ENCODE measurements at regions not wholly inside any gene's neighbourhood (a gene's known extent, or its start where the extent isn't known, plus 50 kb on each side); places are given as distances from the start of the nearest gene placed in this dataset.
"Not testable (repeated sequence)": the region's sequence is repeated elsewhere in the genome, so short reads cannot be mapped to it uniquely, and the experiment has no call there.

- no peak overlapping the region for H2AFZ ChIP-seq (ENCODE audit: low read length)
- no peak overlapping the region for H3K4me3 ChIP-seq (ENCODE audit: low read length, poor library complexity, severe bottlenecking)
- H3K4me1 ChIP-seq (ENCODE audit: insufficient read depth, low read length, poor library complexity, severe bottlenecking), result no peaks in the 10 kb centered on the region
- no peaks in the 10 kb centered on the region for H3K79me2 ChIP-seq (ENCODE audit: insufficient read depth, low read length)
- H3K9me3 ChIP-seq (ENCODE audit: insufficient read depth, low read depth, low read length), result no peaks in the 10 kb centered on the region
- H3K27me3 ChIP-seq (ENCODE audit: insufficient read depth, low read length, poor library complexity, severe bottlenecking), result no peaks in the 10 kb centered on the region
- no peaks in the 10 kb centered on the region for H3K9me2 ChIP-seq (replicated peaks; ENCODE audit: low read depth, low read length)
- H3K9ac ChIP-seq (ENCODE audit: low read depth, low read length, poor library complexity, severe bottlenecking), result no peak overlapping the region
- H4K20me1 ChIP-seq (ENCODE audit: insufficient read depth, low read length, poor library complexity, severe bottlenecking), result no peaks in the 10 kb centered on the region
- TF ChIP-seq EZH2phosphoT487 (IDR thresholded peaks at IDR 0.05; ENCODE audit: borderline replicate concordance) (no peak), CTCF (conservative IDR thresholded peaks at IDR 0.05; ENCODE audit: low read length) (no peak)
- H3F3A ChIP-seq (ENCODE audit: low read depth), result no peaks in the 10 kb centered on the region
- H3K4me2 ChIP-seq (ENCODE audit: low read depth, low read length, poor library complexity, severe bottlenecking), result no peak overlapping the region
- no peaks in the 10 kb centered on the region for H3K36me3 ChIP-seq (ENCODE audit: insufficient read depth, low read length)
Measured at GRCh38 chr16:75957870-75958269, 231.6 kb upstream of the CPHXL start.

GRCh38 chr16:75965504-75966374 is 239.4 kb upstream of the CPHXL start:
- Histone ChIP-seq H3K36me3 (ENCODE audit: insufficient read depth, low read length) (no peaks in the 10 kb centered on the region), H3K9me3 (ENCODE audit: insufficient read depth, low read depth, low read length) (no peaks in the 10 kb centered on the region), H3K9me2 (replicated peaks; ENCODE audit: low read depth, low read length) (no peaks in the 10 kb centered on the region), H2AFZ (ENCODE audit: low read length) (no peak overlapping the region), H3F3A (ENCODE audit: low read depth) (no peaks in the 10 kb centered on the region), H3K9ac (ENCODE audit: low read depth, low read length, poor library complexity, severe bottlenecking) (no peak overlapping the region), H4K20me1 (ENCODE audit: insufficient read depth, low read length, poor library complexity, severe bottlenecking) (no peaks in the 10 kb centered on the region), H3K4me3 (ENCODE audit: low read length, poor library complexity, severe bottlenecking) (no peak overlapping the region), H3K4me1 (ENCODE audit: insufficient read depth, low read length, poor library complexity, severe bottlenecking) (no peaks in the 10 kb centered on the region), H3K4me2 (ENCODE audit: low read depth, low read length, poor library complexity, severe bottlenecking) (no peak overlapping the region), H3K79me2 (ENCODE audit: insufficient read depth, low read length) (no peaks in the 10 kb centered on the region), H3K27me3 (ENCODE audit: insufficient read depth, low read length, poor library complexity, severe bottlenecking) (no peaks in the 10 kb centered on the region)
- no peak for TF ChIP-seq EZH2phosphoT487 (IDR thresholded peaks at IDR 0.05; ENCODE audit: borderline replicate concordance)
- no peak for TF ChIP-seq CTCF (conservative IDR thresholded peaks at IDR 0.05; ENCODE audit: low read length)

GRCh38 chr16:75969120-75969519 is 242.8 kb upstream of the CPHXL start:
- not testable (repeated sequence) for H3K9ac ChIP-seq (ENCODE audit: low read depth, low read length, poor library complexity, severe bottlenecking); H3K9me2 ChIP-seq (replicated peaks; ENCODE audit: low read depth, low read length); H4K20me1 ChIP-seq (ENCODE audit: insufficient read depth, low read length, poor library complexity, severe bottlenecking); H2AFZ ChIP-seq (ENCODE audit: low read length); H3K36me3 ChIP-seq (ENCODE audit: insufficient read depth, low read length); H3K4me3 ChIP-seq (ENCODE audit: low read length, poor library complexity, severe bottlenecking); H3K4me1 ChIP-seq (ENCODE audit: insufficient read depth, low read length, poor library complexity, severe bottlenecking); H3F3A ChIP-seq (ENCODE audit: low read depth); H3K9me3 ChIP-seq (ENCODE audit: insufficient read depth, low read depth, low read length); H3K4me2 ChIP-seq (ENCODE audit: low read depth, low read length, poor library complexity, severe bottlenecking); H3K27me3 ChIP-seq (ENCODE audit: insufficient read depth, low read length, poor library complexity, severe bottlenecking); H3K79me2 ChIP-seq (ENCODE audit: insufficient read depth, low read length)

- Histone ChIP-seq H3F3A (ENCODE audit: low read depth) (no peaks in the 10 kb centered on the region), H4K20me1 (ENCODE audit: insufficient read depth, low read length, poor library complexity, severe bottlenecking) (no peaks in the 10 kb centered on the region), H3K9ac (ENCODE audit: low read depth, low read length, poor library complexity, severe bottlenecking) (no peak overlapping the region), H3K27me3 (ENCODE audit: insufficient read depth, low read length, poor library complexity, severe bottlenecking) (no peaks in the 10 kb centered on the region), H3K9me2 (replicated peaks; ENCODE audit: low read depth, low read length) (no peaks in the 10 kb centered on the region), H3K36me3 (ENCODE audit: insufficient read depth, low read length) (no peaks in the 10 kb centered on the region), H3K4me2 (ENCODE audit: low read depth, low read length, poor library complexity, severe bottlenecking) (no peak overlapping the region), H2AFZ (ENCODE audit: low read length) (no peak overlapping the region), H3K4me1 (ENCODE audit: insufficient read depth, low read length, poor library complexity, severe bottlenecking) (no peaks in the 10 kb centered on the region), H3K9me3 (ENCODE audit: insufficient read depth, low read depth, low read length) (no peaks in the 10 kb centered on the region), H3K79me2 (ENCODE audit: insufficient read depth, low read length) (no peaks in the 10 kb centered on the region), H3K4me3 (ENCODE audit: low read length, poor library complexity, severe bottlenecking) (no peak overlapping the region)
- TF ChIP-seq EZH2phosphoT487 (IDR thresholded peaks at IDR 0.05; ENCODE audit: borderline replicate concordance), result no peak
- TF ChIP-seq CTCF (conservative IDR thresholded peaks at IDR 0.05; ENCODE audit: low read length), result no peak
Measured at GRCh38 chr16:75971334-75971733, 245.0 kb upstream of the CPHXL start.

Measured in Loucy (cell line).